Fibroblast of lung (primary cell): ENCODE measurements at regions not wholly inside any gene's neighbourhood (a gene's known extent, or its start where the extent isn't known, plus 50 kb on each side); places are given as distances from the start of the nearest gene placed in this dataset.

ENCODE experiments used
- DNase-seq, 2 donors: peaks; one replicate each; pipeline versions ENCODE4 v3.0.0 to v3.0.0-alpha.2; 2010; ENCODE audit warnings: low read depth in 2 of 2
- H2AFZ ChIP-seq: 2 replicates; pipeline ENCODE4 v1.5.1; 2012; ENCODE audit warnings: low read length, control low read depth, inconsistent platforms
- H3K27ac ChIP-seq: 2 replicates; pipeline ENCODE4 v1.5.1; 2011; ENCODE audit warnings: low read length, control low read depth; ENCODE audit not compliant: insufficient read depth
- H3K27me3 ChIP-seq: 2 replicates; pipeline ENCODE4 v1.5.1; 2011; ENCODE audit warnings: mild to moderate bottlenecking, low read length; ENCODE audit not compliant: control insufficient read depth, insufficient read depth
- H3K36me3 ChIP-seq: 2 replicates; pipeline ENCODE4 v1.5.1; 2011; ENCODE audit warnings: low read length; ENCODE audit not compliant: control insufficient read depth, insufficient read depth
- H3K4me1 ChIP-seq: 2 replicates; pipeline ENCODE4 v1.5.1; 2011; ENCODE audit warnings: low read length; ENCODE audit not compliant: control insufficient read depth, insufficient read depth; ENCODE audit errors: extremely low read depth
- H3K4me2 ChIP-seq: 2 replicates; pipeline ENCODE4 v1.5.1; 2011; ENCODE audit warnings: low read length, control low read depth; ENCODE audit not compliant: insufficient read depth; ENCODE audit errors: extremely low read depth
- H3K4me3 ChIP-seq, 4 experiments: fragments of 200-600 bp in 1 of 4; sonication (generic) in 1 of 4; replicated peaks in 1 of 4; 2 replicates each; pipeline ENCODE4 v1.5.1; 2011 to 2016; ENCODE audit warnings: low read length in 4 of 4, low read depth in 3 of 4, mild to moderate bottlenecking in 3 of 4, control low read depth in 2 of 4, inconsistent platforms in 1 of 4, mixed read lengths in 1 of 4; ENCODE audit not compliant: insufficient read depth in 1 of 4; ENCODE audit errors: control extremely low read depth in 1 of 4
- H3K79me2 ChIP-seq: 2 replicates; pipeline ENCODE4 v1.5.1; 2012; ENCODE audit warnings: mild to moderate bottlenecking, low read length, inconsistent platforms; ENCODE audit not compliant: control insufficient read depth, insufficient read depth
- H3K9ac ChIP-seq: 2 replicates; pipeline ENCODE4 v1.5.1; 2011; ENCODE audit warnings: mild to moderate bottlenecking, low read length, control low read depth; ENCODE audit not compliant: insufficient read depth
- H3K9me3 ChIP-seq: 2 replicates; pipeline ENCODE4 v1.5.1; 2012; ENCODE audit warnings: low read depth, low read length; ENCODE audit not compliant: control insufficient read depth, insufficient read depth
- H4K20me1 ChIP-seq: 2 replicates; pipeline ENCODE4 v1.5.1; 2011; ENCODE audit warnings: low read length; ENCODE audit not compliant: control insufficient read depth, insufficient read depth; ENCODE audit errors: extremely low read depth
- CTCF ChIP-seq, 2 donors: IDR thresholded peaks in 1 of 2; conservative IDR thresholded peaks in 1 of 2; 1 replicate in 1 of 2; 2 replicates in 1 of 2; pipeline ENCODE4 v1.5.1; 2011 to 2012; ENCODE audit warnings: low read length in 2 of 2, control low read depth in 1 of 2, inconsistent platforms in 1 of 2, low read depth in 1 of 2, mild to moderate bottlenecking in 1 of 2
- EZH2 ChIP-seq: IDR thresholded peaks from 2 replicates; pipeline ENCODE4 v1.5.1; 2012; ENCODE audit warnings: low read length, control low read depth, mild to moderate bottlenecking; ENCODE audit errors: missing control alignments

- Histone ChIP-seq H3K4me2 (peak overlapping the region; percentile 51), H3K27me3 (no peaks in the 10 kb centered on the region), H3K36me3 (no peaks in the 10 kb centered on the region), H3K9me3 (no peaks in the 10 kb centered on the region), H2AFZ (peak overlapping the region; percentile 35), H3K79me2 (no peaks in the 10 kb centered on the region), H3K9ac (no peak overlapping the region), H4K20me1 (no peaks in the 10 kb centered on the region), H3K4me3 (no peak overlapping the region), H3K27ac (peak overlapping the region; percentile 43), H3K4me1 (peaks cover 4% of the 10 kb centered on the region)
- no peak for TF ChIP-seq EZH2
- TF ChIP-seq CTCF (conservative IDR thresholded peaks at IDR 0.05 in 1 of 2, IDR thresholded peaks at IDR 0.05 in 1 of 2; ENCODE audit: low read depth in 1 of 2, low read length in 2 of 2) = no peak
- DNase-seq = peak; percentile 39 to 73
Measured at GRCh38 chr2:51812138-51812866, 780.4 kb upstream of the NRXN1 start.

GRCh38 chr2:51810197-51810596 lies 778.3 kb upstream of the NRXN1 start:
- Histone ChIP-seq H2AFZ (no peak overlapping the region), H3K9ac (no peak overlapping the region), H3K4me3 (no peak overlapping the region), H3K27me3 (no peaks in the 10 kb centered on the region), H3K4me2 (no peak overlapping the region), H3K36me3 (no peaks in the 10 kb centered on the region), H3K4me1 (peaks cover 4% of the 10 kb centered on the region), H4K20me1 (no peaks in the 10 kb centered on the region), H3K27ac (no peak overlapping the region), H3K79me2 (no peaks in the 10 kb centered on the region), H3K9me3 (no peaks in the 10 kb centered on the region)
- DNase-seq = no peak
- TF ChIP-seq EZH2 = no peak

GRCh38 chr2:51807229-51807628 lies 775.3 kb upstream of the NRXN1 start:
- no peak overlapping the region for H2AFZ ChIP-seq

More at GRCh38 chr2:51807229-51807628, 775.3 kb upstream of the NRXN1 start:
- DNase-seq = no peak
- Histone ChIP-seq H3K9ac (no peak overlapping the region), H3K36me3 (no peaks in the 10 kb centered on the region), H3K4me3 (no peak overlapping the region), H3K4me1 (no peaks in the 10 kb centered on the region), H3K4me2 (no peak overlapping the region), H3K27me3 (no peaks in the 10 kb centered on the region), H4K20me1 (no peaks in the 10 kb centered on the region), H3K9me3 (no peaks in the 10 kb centered on the region), H3K27ac (no peak overlapping the region), H3K79me2 (no peaks in the 10 kb centered on the region)
- no peak for TF ChIP-seq CTCF (conservative IDR thresholded peaks at IDR 0.05 in 1 of 2, IDR thresholded peaks at IDR 0.05 in 1 of 2; ENCODE audit: low read depth in 1 of 2, low read length in 2 of 2)
- no peak for TF ChIP-seq EZH2
